CD14-positive monocyte (primary cell): ENCODE measurements at regions not wholly inside any gene's neighbourhood (a gene's known extent, or its start where the extent isn't known, plus 50 kb on each side); places are given as distances from the start of the nearest gene placed in this dataset.

Experiments used
- DNase-seq, 3 donors: peaks; one replicate each; pipeline ENCODE4 v3.0.0-alpha.2; 2011 to 2022
- H2AFZ ChIP-seq: 2 replicates; pipeline ENCODE4 v1.6.0; 2012; ENCODE audit warnings: mild to moderate bottlenecking, low read depth, low read length, inconsistent platforms; ENCODE audit not compliant: insufficient read depth, poor library complexity, severe bottlenecking
- H3K27ac ChIP-seq, 2 donors: 1 replicate in 1 of 2; 2 replicates in 1 of 2; pipeline ENCODE4 v1.5.1; 2012 to 2013; ENCODE audit warnings: low read length in 2 of 2, control low read depth in 1 of 2, inconsistent platforms in 1 of 2, low read depth in 1 of 2, mild to moderate bottlenecking in 1 of 2
- H3K27me3 ChIP-seq, 2 donors: one replicate each; pipeline versions ENCODE4 v1.6.0 to v1.6.1; 2011 to 2013; ENCODE audit warnings: low read length in 2 of 2; ENCODE audit not compliant: control insufficient read depth in 2 of 2, insufficient read depth in 2 of 2
- H3K36me3 ChIP-seq, 2 donors: replicated peaks in 1 of 2; 1 replicate in 1 of 2; 2 replicates in 1 of 2; pipeline versions ENCODE4 v1.5.1 to v1.6.1; 2012 to 2013; ENCODE audit warnings: low read length in 2 of 2, control low read depth in 1 of 2, inconsistent platforms in 1 of 2, mild to moderate bottlenecking in 1 of 2; ENCODE audit not compliant: insufficient read depth in 2 of 2, control insufficient read depth in 1 of 2
- H3K4me1 ChIP-seq, 2 donors: 1 replicate in 1 of 2; 2 replicates in 1 of 2; pipeline versions ENCODE4 v1.5.1 to v1.6.1; 2012 to 2013; ENCODE audit warnings: low read length in 2 of 2, control low read depth in 1 of 2, inconsistent platforms in 1 of 2, mild to moderate bottlenecking in 1 of 2, moderate library complexity in 1 of 2; ENCODE audit not compliant: insufficient read depth in 2 of 2, control insufficient read depth in 1 of 2
- H3K4me2 ChIP-seq: replicated peaks from 2 replicates; pipeline ENCODE3; 2012; ENCODE audit warnings: low read length, moderate library complexity, mild to moderate bottlenecking; ENCODE audit not compliant: poor library complexity, severe bottlenecking; ENCODE audit errors: extremely low read depth
- H3K4me3 ChIP-seq, 3 experiments: fragments of 200-600 bp in 1 of 3; sonication (generic) in 1 of 3; replicated peaks in 1 of 3; 1 replicate in 2 of 3; 2 replicates in 1 of 3; pipeline ENCODE4 v1.5.1; 2011 to 2013; ENCODE audit warnings: low read length in 3 of 3, mild to moderate bottlenecking in 3 of 3, control low read depth in 2 of 3, low read depth in 2 of 3, inconsistent platforms in 1 of 3, moderate library complexity in 1 of 3
- H3K79me2 ChIP-seq: 2 replicates; pipeline ENCODE4 v1.6.0; 2012; ENCODE audit warnings: mild to moderate bottlenecking, control low read depth, inconsistent platforms, low read length, moderate library complexity; ENCODE audit not compliant: insufficient read depth
- H3K9ac ChIP-seq: 2 replicates; pipeline ENCODE4 v1.6.0; 2017; ENCODE audit warnings: low read length, mild to moderate bottlenecking; ENCODE audit not compliant: insufficient read depth, poor library complexity, severe bottlenecking
- H3K9me3 ChIP-seq, 2 donors: replicated peaks in 1 of 2; 1 replicate in 1 of 2; 2 replicates in 1 of 2; pipeline versions ENCODE4 v1.5.1 to v1.6.1; 2012 to 2013; ENCODE audit warnings: low read length in 2 of 2, control low read depth in 1 of 2; ENCODE audit not compliant: control insufficient read depth in 1 of 2, insufficient read depth in 1 of 2
- H4K20me1 ChIP-seq: 2 replicates; pipeline ENCODE4 v1.6.0; 2012; ENCODE audit warnings: mild to moderate bottlenecking, low read length, control low read depth, moderate library complexity; ENCODE audit not compliant: insufficient read depth
- H3K27ac Mint-ChIP-seq, 7 donors: one replicate each; pipeline ENCODE4 v1.8.0; 2020; ENCODE audit warnings: mild to moderate bottlenecking in 7 of 7, mixed read lengths in 7 of 7, moderate library complexity in 6 of 7, inconsistent platforms in 2 of 7
- H3K27me3 Mint-ChIP-seq, 3 donors: one replicate each; pipeline ENCODE4 v1.8.0; 2021 to 2022; ENCODE audit warnings: low read depth in 3 of 3, mild to moderate bottlenecking in 3 of 3, mixed read lengths in 3 of 3, moderate library complexity in 3 of 3, inconsistent platforms in 1 of 3
- H3K36me3 Mint-ChIP-seq, 2 donors: one replicate each; pipeline ENCODE4 v1.8.0; 2020; ENCODE audit warnings: mixed read lengths in 2 of 2, inconsistent platforms in 1 of 2, mild to moderate bottlenecking in 1 of 2
- H3K4me1 Mint-ChIP-seq: one replicate; pipeline ENCODE4 v1.8.0; 2020; ENCODE audit warnings: mild to moderate bottlenecking, mixed read lengths
- H3K4me3 Mint-ChIP-seq, 2 donors: one replicate each; pipeline ENCODE4 v1.8.0; 2020; ENCODE audit warnings: mild to moderate bottlenecking in 2 of 2, mixed read lengths in 2 of 2, moderate library complexity in 1 of 2
- H3K9me3 Mint-ChIP-seq, 7 donors: one replicate each; pipeline ENCODE4 v1.8.0; 2020 to 2022; ENCODE audit warnings: mixed read lengths in 7 of 7, mild to moderate bottlenecking in 6 of 7, moderate library complexity in 6 of 7, inconsistent platforms in 2 of 7
- WGBS: methylation state at CpG from one replicate; pipeline ENCODE4 v1.1.5; 2013; ENCODE audit warnings: missing lambda C conversion rate; ENCODE audit not compliant: insufficient coverage; 5-methylcytosine and 5-hydroxymethylcytosine counted together
- intact Hi-C, 2 donors: fragments of 100-400 bp; cut with micrococcal nuclease; formaldehyde crosslinking; loops; one replicate each; pipeline versions ENCODE4 v1.15.0 to v1.15.1; 2023
- TF ChIP-seq, protein P1 (sequence below): fragments of 200-600 bp; IDR thresholded peaks from one replicate; pipeline ENCODE4 v1.8.0; 2022; ENCODE audit warnings: antibody characterized with exemption, mild to moderate bottlenecking

DNA sequence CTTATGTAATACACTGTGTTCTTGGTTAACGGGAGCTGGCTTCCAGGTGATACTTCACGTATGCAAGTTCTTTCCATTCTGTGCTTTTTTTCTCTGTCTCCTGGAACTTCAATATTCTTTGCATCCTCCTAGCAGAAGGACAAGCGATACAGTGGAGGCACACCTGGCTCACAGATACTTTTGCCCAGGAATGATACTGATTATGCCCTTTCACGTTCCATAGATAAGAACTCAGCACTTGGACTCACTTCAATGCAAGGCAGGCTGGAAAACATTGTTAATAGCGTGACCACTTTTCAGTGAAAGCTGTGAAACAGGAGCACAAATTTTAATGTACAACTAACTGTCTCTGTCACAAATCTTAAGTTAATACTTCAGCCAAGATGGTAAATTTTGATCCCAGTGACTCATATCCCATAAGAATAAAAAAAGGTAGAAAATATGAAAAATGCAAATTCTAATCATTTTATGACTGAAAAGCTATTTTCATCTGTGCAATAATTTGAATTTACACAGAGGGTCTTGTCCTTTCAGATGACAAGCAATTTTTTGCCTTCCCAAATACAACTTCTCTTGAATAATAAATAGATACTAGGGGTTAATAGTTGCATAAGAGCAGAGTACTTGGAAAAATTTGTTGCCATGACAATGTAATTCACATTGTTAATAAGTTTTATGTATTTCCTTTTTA lies 919.0 kb downstream of the GALC start:
- TF ChIP-seq, protein P1, sequence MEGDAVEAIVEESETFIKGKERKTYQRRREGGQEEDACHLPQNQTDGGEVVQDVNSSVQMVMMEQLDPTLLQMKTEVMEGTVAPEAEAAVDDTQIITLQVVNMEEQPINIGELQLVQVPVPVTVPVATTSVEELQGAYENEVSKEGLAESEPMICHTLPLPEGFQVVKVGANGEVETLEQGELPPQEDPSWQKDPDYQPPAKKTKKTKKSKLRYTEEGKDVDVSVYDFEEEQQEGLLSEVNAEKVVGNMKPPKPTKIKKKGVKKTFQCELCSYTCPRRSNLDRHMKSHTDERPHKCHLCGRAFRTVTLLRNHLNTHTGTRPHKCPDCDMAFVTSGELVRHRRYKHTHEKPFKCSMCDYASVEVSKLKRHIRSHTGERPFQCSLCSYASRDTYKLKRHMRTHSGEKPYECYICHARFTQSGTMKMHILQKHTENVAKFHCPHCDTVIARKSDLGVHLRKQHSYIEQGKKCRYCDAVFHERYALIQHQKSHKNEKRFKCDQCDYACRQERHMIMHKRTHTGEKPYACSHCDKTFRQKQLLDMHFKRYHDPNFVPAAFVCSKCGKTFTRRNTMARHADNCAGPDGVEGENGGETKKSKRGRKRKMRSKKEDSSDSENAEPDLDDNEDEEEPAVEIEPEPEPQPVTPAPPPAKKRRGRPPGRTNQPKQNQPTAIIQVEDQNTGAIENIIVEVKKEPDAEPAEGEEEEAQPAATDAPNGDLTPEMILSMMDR, result no peak
- H4K20me1 ChIP-seq, result no peaks in the 10 kb centered on the region
- H3K36me3 ChIP-seq, result no peaks in the 10 kb centered on the region
- Mint-ChIP-seq H3K36me3 (no peaks in the 10 kb centered on the region), H3K27ac (no peak overlapping the region), H3K9me3 (peaks cover 0 to 5% (median 1%) of the 10 kb centered on the region in 7 donors), H3K4me1 (no peaks in the 10 kb centered on the region), H3K27me3 (no peaks in the 10 kb centered on the region), H3K4me3 (no peak overlapping the region)
- H3K4me3 ChIP-seq, result no peak overlapping the region
- H3K9ac ChIP-seq, result no peak overlapping the region
- H3K27me3 ChIP-seq, result no peaks in the 10 kb centered on the region
- H2AFZ ChIP-seq, result no peak overlapping the region
- intact Hi-C loops, result no loop called here
- H3K4me2 ChIP-seq, result no peak overlapping the region
- no peaks in the 10 kb centered on the region for H3K9me3 ChIP-seq
- DNase-seq, result no peak
- 90% methylated on average over 5 of the region's 5 CpGs for WGBS
- no peaks in the 10 kb centered on the region for H3K79me2 ChIP-seq
- H3K4me1 ChIP-seq, result no peaks in the 10 kb centered on the region
- no peak overlapping the region for H3K27ac ChIP-seq

DNA sequence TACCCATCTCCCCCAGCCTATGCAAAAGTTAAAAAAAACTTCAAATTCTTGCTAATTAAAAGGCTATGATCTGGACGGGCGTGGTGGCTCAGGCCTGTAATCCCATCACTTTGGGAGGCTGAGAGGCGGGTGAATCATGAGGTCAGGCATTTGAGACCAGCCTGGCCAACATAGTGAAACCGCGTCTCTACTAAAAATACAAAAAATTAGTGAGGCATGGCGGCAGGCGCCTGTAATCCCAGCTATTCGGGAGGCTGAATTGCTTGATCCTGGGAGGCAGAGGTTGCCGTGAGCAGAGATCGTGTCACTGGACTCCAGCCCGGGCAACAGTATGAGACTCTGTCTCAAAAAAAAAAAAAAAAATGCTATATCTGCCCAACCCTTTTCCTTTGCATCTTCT lies 925.4 kb downstream of the GALC start:
- no peaks in the 10 kb centered on the region for H3K4me1 ChIP-seq
- no peak overlapping the region for H3K27ac Mint-ChIP-seq
- TF ChIP-seq, protein P1, result no peak
- H3K4me3 Mint-ChIP-seq, result no peak overlapping the region
- no peak overlapping the region for H3K4me3 ChIP-seq
- H3K79me2 ChIP-seq, result no peaks in the 10 kb centered on the region
- H3K4me2 ChIP-seq, result no peak overlapping the region
- H3K27ac ChIP-seq, result no peak overlapping the region
- no peaks in the 10 kb centered on the region for H3K27me3 ChIP-seq
- WGBS, result 95% methylated on average over 4 of the region's 11 CpGs
- peaks cover 0 to 2% (median 0%) of the 10 kb centered on the region in 7 donors for H3K9me3 Mint-ChIP-seq
- H3K27me3 Mint-ChIP-seq, result no peaks in the 10 kb centered on the region
- H3K4me1 Mint-ChIP-seq, result no peaks in the 10 kb centered on the region
- H3K36me3 Mint-ChIP-seq, result no peaks in the 10 kb centered on the region
- H3K9me3 ChIP-seq, result no peaks in the 10 kb centered on the region
- no peak overlapping the region for H2AFZ ChIP-seq
- H4K20me1 ChIP-seq, result no peaks in the 10 kb centered on the region
- no peak overlapping the region for H3K9ac ChIP-seq
- no peak for DNase-seq
- intact Hi-C loops, result no loop called here
- no peaks in the 10 kb centered on the region for H3K36me3 ChIP-seq
